DOHH2 (cell line): ENCODE measurements at regions not wholly inside any gene's neighbourhood (a gene's known extent, or its start where the extent isn't known, plus 50 kb on each side); places are given as distances from the start of the nearest gene placed in this dataset.
"Not testable (repeated sequence)": the region's sequence is repeated elsewhere in the genome, so short reads cannot be mapped to it uniquely, and the experiment has no call there.

Experiments
- H3F3A ChIP-seq: fragments of 200-600 bp; sonication (generic), shearing (Covaris generic); 2 replicates; pipeline ENCODE4 v1.6.0; 2016; ENCODE audit warnings: antibody characterized with exemption, mild to moderate bottlenecking; ENCODE audit not compliant: control insufficient read depth, insufficient read depth
- H3K27ac ChIP-seq: fragments of 200-600 bp; sonication (generic); 2 replicates; pipeline ENCODE4 v1.5.1; 2014; ENCODE audit warnings: low read depth, mild to moderate bottlenecking, low read length, moderate library complexity
- H3K27me3 ChIP-seq: fragments of 200-600 bp; sonication (generic); 2 replicates; pipeline ENCODE4 v1.6.1; 2014; ENCODE audit warnings: mild to moderate bottlenecking, low read length, mixed read lengths; ENCODE audit not compliant: control insufficient read depth
- H3K36me3 ChIP-seq: fragments of 200-600 bp; sonication (generic); 2 replicates; pipeline ENCODE4 v1.6.1; 2014; ENCODE audit warnings: mild to moderate bottlenecking, low read length, moderate library complexity, mixed read lengths; ENCODE audit not compliant: control insufficient read depth
- H3K4me1 ChIP-seq: fragments of 200-600 bp; sonication (generic); 2 replicates; pipeline ENCODE4 v1.6.1; 2014; ENCODE audit warnings: mild to moderate bottlenecking, low read length, mixed read lengths; ENCODE audit not compliant: control insufficient read depth
- H3K4me2 ChIP-seq: fragments of 200-600 bp; sonication (generic); 2 replicates; pipeline ENCODE4 v1.6.0; 2014; ENCODE audit warnings: mild to moderate bottlenecking, low read length, moderate library complexity
- H3K4me3 ChIP-seq: fragments of 200-600 bp; sonication (generic); 2 replicates; pipeline ENCODE4 v1.5.1; 2014; ENCODE audit warnings: mild to moderate bottlenecking, low read length, mixed read lengths
- H3K79me2 ChIP-seq: fragments of 200-600 bp; sonication (generic); 2 replicates; pipeline ENCODE4 v1.6.1; 2014; ENCODE audit warnings: mild to moderate bottlenecking, low read length, mixed read lengths; ENCODE audit not compliant: control insufficient read depth
- H3K9me2 ChIP-seq: fragments of 200-600 bp; sonication (generic); replicated peaks from 2 replicates; pipeline ENCODE4 v1.6.1; 2014; ENCODE audit warnings: mild to moderate bottlenecking, low read length, mixed read lengths; ENCODE audit not compliant: control insufficient read depth
- H3K9me3 ChIP-seq: fragments of 200-600 bp; sonication (generic); 2 replicates; pipeline ENCODE4 v1.6.1; 2014; ENCODE audit warnings: antibody characterized with exemption, low read length, mixed read lengths; ENCODE audit not compliant: control insufficient read depth, insufficient read depth
- H4K20me1 ChIP-seq: fragments of 200-600 bp; sonication (generic); 2 replicates; pipeline ENCODE4 v1.6.0; 2014; ENCODE audit warnings: low read depth, mild to moderate bottlenecking, antibody characterized with exemption, low read length, moderate library complexity; ENCODE audit not compliant: control insufficient read depth, insufficient read depth
- EZH2phosphoT487 ChIP-seq: fragments of 200-600 bp; sonication (generic); IDR thresholded peaks from 2 replicates; pipeline ENCODE4 v1.6.1; 2017; ENCODE audit warnings: borderline replicate concordance, mild to moderate bottlenecking, antibody characterized with exemption, low read length, moderate library complexity, mixed read lengths
- TF ChIP-seq, protein P1 (sequence below): fragments of 200-600 bp; sonication (generic); IDR thresholded peaks from one replicate; pipeline ENCODE4 v1.5.1; 2014; ENCODE audit warnings: antibody characterized with exemption, mild to moderate bottlenecking, low read depth, low read length; ENCODE audit not compliant: poor library complexity, severe bottlenecking

GRCh38 chr21:15309022-15309590 is 244.3 kb upstream of the NRIP1 start:
- H3K79me2 ChIP-seq = no peaks in the 10 kb centered on the region
- no peak overlapping the region for H3K27ac ChIP-seq
- H3F3A ChIP-seq = no peaks in the 10 kb centered on the region
- H3K4me1 ChIP-seq = no peaks in the 10 kb centered on the region
- H3K9me2 ChIP-seq = no peaks in the 10 kb centered on the region
- H3K36me3 ChIP-seq = no peaks in the 10 kb centered on the region
- no peak overlapping the region for H3K4me3 ChIP-seq
- TF ChIP-seq, protein P1, sequence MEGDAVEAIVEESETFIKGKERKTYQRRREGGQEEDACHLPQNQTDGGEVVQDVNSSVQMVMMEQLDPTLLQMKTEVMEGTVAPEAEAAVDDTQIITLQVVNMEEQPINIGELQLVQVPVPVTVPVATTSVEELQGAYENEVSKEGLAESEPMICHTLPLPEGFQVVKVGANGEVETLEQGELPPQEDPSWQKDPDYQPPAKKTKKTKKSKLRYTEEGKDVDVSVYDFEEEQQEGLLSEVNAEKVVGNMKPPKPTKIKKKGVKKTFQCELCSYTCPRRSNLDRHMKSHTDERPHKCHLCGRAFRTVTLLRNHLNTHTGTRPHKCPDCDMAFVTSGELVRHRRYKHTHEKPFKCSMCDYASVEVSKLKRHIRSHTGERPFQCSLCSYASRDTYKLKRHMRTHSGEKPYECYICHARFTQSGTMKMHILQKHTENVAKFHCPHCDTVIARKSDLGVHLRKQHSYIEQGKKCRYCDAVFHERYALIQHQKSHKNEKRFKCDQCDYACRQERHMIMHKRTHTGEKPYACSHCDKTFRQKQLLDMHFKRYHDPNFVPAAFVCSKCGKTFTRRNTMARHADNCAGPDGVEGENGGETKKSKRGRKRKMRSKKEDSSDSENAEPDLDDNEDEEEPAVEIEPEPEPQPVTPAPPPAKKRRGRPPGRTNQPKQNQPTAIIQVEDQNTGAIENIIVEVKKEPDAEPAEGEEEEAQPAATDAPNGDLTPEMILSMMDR = no peak
- no peak for TF ChIP-seq EZH2phosphoT487
- H4K20me1 ChIP-seq = no peaks in the 10 kb centered on the region
- no peaks in the 10 kb centered on the region for H3K9me3 ChIP-seq
- H3K27me3 ChIP-seq = no peaks in the 10 kb centered on the region
- no peak overlapping the region for H3K4me2 ChIP-seq

GRCh38 chr21:15309721-15310120 is 244.9 kb upstream of the NRIP1 start:
- H3K36me3 ChIP-seq = no peaks in the 10 kb centered on the region
- H3K9me2 ChIP-seq = no peaks in the 10 kb centered on the region
- no peak overlapping the region for H3K27ac ChIP-seq
- H3K4me1 ChIP-seq = no peaks in the 10 kb centered on the region
- no peaks in the 10 kb centered on the region for H3K9me3 ChIP-seq
- H4K20me1 ChIP-seq = no peaks in the 10 kb centered on the region
- TF ChIP-seq, protein P1 = no peak
- no peak for TF ChIP-seq EZH2phosphoT487
- no peak overlapping the region for H3K4me2 ChIP-seq
- no peaks in the 10 kb centered on the region for H3F3A ChIP-seq
- no peak overlapping the region for H3K4me3 ChIP-seq
- no peaks in the 10 kb centered on the region for H3K79me2 ChIP-seq
- no peaks in the 10 kb centered on the region for H3K27me3 ChIP-seq

GRCh38 chr21:15311510-15311909 is 246.7 kb upstream of the NRIP1 start:
- Histone ChIP-seq H3F3A (no peaks in the 10 kb centered on the region), H3K4me1 (no peaks in the 10 kb centered on the region), H4K20me1 (no peaks in the 10 kb centered on the region), H3K27ac (no peak overlapping the region), H3K27me3 (no peaks in the 10 kb centered on the region), H3K4me3 (no peak overlapping the region), H3K79me2 (no peaks in the 10 kb centered on the region), H3K9me2 (no peaks in the 10 kb centered on the region), H3K4me2 (no peak overlapping the region), H3K9me3 (peaks cover 3% of the 10 kb centered on the region; the same call in 1 of the 2 replicates), H3K36me3 (no peaks in the 10 kb centered on the region)
- TF ChIP-seq, protein P1 = no peak
- TF ChIP-seq EZH2phosphoT487 = no peak

DNA sequence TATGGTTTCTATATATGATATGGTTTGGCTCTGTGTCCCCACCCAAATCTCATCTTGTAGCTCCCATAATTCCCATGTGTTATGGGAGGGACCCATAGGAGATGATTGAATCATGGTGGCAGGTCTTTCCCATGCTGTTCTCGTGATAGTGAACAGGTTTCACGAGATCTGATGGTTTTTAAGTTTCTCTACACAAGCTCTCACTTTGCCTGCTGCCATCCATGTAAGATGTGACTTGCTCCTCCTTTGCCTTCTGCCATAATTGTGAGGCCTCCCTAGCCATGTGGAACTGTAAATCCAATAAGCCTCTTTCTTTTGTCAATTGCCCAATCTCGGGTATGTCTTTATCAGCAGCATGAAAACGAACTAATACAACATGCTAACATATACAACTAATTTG is 252.2 kb upstream of the NRIP1 start:
- not testable (repeated sequence) for H3K9me3 ChIP-seq, H4K20me1 ChIP-seq, H3K27ac ChIP-seq, H3F3A ChIP-seq, H3K36me3 ChIP-seq, H3K27me3 ChIP-seq, H3K4me2 ChIP-seq, H3K9me2 ChIP-seq, H3K4me1 ChIP-seq, H3K79me2 ChIP-seq, H3K4me3 ChIP-seq
